ENCODE measurements at regions not wholly inside any gene's neighbourhood (a gene's known extent, or its start where the extent isn't known, plus 50 kb on each side); places are given as distances from the start of the nearest gene placed in this dataset.
"Not testable (repeated sequence)": the region's sequence is repeated elsewhere in the genome, so short reads cannot be mapped to it uniquely, and the experiment has no call there.

DNA sequence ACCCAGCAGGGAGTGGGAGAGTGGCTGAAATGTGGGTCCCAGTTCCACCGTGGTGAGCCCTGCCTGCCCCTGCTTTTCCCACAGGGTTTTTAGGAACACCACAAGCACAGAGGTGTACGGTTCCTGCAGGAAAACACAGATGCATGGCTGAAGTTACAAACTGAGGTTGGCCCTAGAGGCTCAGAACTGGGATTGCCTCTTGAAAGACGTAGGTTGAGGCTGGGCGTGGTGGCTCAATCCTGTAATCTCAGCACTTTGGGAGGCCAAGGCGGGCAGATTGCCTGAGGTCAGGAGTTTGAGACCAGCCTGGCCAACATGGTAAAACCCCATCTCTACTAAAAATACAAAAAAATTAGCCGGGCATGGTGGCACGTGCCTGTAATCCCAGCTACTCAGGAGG lies 121.4 kb upstream of the KIF5B start:
- ATAC-seq; DNase-seq; intact Hi-C loops (cut with DNase I, micrococcal nuclease): not testable (repeated sequence)

DNA sequence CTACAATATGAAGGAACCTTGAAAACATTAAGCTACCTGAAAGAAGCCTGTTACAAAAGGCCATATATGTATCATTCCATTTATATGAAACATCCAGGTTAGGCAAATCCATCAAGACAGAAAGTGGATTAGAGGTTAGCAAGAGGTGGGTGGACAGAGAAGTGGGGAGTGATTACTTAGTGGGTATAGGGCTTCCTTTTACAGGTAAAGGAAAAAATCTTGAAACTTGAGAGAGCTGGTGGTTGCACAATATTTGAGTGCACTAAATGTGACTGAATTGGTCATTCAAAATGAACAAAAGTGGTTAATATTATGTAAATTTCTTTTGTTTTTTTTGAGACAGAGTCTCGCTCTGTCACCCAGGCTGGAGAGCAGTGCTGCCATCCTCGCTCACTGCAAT lies 119.4 kb upstream of the KIF5B start:
- no peak for DNase-seq
- intact Hi-C loops (cut with DNase I, micrococcal nuclease): no loop called here
- ATAC-seq: no peak

DNA sequence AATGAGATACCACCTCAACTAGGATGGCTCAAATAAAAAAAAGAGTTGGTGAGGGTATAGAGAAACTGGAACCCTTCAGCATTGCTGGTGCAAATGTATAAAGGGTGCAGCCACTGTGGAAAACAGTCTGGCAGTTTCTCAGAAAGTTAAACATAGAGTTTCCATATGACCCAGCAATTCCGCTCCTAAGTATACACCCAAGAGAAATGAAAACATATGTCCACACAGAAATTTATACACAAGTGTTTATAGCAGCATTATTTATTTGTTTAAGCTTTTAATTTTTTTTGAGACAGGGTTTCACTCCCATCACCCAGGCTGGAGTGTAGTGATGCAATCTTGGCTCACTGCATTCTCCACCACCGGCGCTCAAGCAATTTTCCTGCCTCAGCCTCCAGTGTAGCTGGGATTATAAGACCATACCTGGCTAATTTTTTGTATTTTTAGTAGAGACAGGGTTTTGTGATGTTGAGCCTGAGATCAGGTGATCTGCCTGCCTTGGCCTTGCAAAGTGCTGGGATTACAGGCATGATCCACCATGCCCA lies 118.2 kb upstream of the KIF5B start:
- no peak for DNase-seq
- intact Hi-C loops (cut with DNase I, micrococcal nuclease): no loop called here
- ATAC-seq: no peak

DNA sequence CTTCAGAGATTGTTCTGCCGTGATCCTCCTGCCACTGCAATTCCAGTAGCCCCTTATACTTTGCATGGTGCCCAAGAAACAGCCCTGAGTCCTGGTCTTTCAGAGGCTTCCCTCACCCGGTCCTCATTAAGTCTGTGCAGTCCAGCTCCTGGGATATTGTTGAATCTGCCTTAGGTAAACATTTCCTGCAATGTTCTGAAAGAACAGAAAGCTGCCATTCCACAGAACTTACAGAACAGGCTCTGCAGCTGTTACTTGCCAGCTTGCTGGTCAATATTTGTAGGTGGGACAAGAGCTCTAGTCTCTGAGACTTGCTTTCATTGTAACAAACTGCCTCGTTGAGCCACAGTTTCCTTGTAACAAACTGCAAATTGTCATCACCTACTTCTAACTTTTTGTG lies 115.0 kb upstream of the KIF5B start:
- intact Hi-C loops (cut with DNase I, micrococcal nuclease): no loop called here
- peak; percentile 93 for ATAC-seq
- peak; percentile 59 to 67 for DNase-seq

DNA sequence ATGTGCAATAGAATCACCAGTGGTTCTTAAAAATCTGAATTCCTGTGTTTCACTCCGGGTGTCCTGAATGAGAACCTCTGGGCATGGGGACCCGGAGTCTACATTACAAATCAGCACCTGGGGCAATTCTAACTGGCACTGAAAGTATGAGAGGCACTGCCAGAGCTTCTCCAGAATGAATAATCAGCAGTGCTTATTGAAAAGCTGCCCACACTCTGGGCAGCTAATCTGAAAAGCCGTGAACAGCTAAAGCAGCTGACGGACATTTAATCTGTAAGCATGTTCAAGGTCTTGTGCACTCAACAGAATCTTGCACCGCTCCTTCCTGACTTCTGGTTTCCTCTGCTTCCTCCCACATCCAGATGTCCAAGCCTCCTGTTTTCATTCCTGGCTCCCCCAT lies 113.3 kb upstream of the KIF5B start:
- no peak for ATAC-seq
- no peak for DNase-seq
- intact Hi-C loops (cut with DNase I, micrococcal nuclease): no loop called here

DNA sequence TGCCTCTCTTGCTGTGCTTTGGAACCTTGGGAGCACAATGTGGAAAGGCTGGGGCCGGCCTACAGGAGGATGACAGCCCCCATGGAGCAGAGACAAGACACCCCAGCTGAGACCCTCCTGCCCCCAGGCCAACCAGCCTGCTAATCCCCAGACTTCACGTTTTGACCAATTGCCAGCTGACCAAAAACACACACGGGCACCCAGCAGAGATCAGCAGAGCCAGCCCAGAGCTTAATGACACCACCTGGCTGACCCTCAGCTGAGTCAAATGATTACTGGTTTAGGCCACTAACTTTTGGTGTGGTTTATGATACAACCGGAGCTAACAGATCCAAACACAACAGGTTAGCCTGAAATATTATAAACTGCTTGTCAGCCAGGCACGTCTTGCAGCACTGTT lies 111.2 kb upstream of the KIF5B start:
- intact Hi-C loops (cut with DNase I, micrococcal nuclease): no loop called here
- no peak for ATAC-seq
- DNase-seq: no peak

DNA sequence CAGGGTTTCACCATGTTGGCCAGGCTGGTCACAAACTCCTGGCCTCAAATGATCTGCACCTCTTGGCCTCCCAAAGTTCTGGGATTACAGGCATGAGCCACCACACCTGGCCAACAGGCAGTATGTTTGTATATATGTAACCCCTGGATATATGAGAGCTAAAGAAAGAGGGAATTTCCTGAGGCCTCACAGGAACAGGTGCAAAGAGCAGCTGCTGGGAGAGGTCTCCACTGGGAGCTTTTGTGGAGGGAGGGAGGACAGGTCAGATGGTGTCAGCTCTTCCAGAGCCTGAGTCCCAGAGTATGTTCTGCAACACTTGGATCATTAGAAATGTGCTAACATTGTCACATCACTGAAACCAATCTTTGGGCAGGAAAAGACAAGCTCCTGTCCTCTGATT lies 110.1 kb upstream of the KIF5B start:
- intact Hi-C loops (cut with DNase I, micrococcal nuclease): no loop called here
- no peak for DNase-seq
- ATAC-seq: no peak

DNA sequence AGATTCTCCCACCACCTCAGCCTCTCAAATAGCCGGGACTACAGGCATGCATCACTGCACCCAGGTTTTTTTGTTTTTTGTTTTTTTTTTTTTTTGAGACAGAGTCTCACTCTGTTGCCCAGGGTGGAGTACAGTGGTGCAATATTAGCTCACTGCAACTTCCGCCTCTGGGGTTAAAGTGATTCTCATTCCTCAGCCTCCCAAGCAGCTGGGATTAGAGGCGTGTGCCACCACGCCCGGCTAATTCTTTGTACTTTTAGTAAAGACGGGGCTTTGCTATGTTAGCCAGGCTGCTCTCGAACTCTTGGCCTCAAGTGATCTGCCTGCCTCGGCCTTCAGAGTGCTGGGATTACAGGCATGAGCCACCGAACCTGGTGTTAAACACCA lies 107.5 kb upstream of the KIF5B start:
- intact Hi-C loops (cut with DNase I, micrococcal nuclease): no loop called here
- DNase-seq (peak; percentile 54 to 56), ATAC-seq (peak; percentile 92)

DNA sequence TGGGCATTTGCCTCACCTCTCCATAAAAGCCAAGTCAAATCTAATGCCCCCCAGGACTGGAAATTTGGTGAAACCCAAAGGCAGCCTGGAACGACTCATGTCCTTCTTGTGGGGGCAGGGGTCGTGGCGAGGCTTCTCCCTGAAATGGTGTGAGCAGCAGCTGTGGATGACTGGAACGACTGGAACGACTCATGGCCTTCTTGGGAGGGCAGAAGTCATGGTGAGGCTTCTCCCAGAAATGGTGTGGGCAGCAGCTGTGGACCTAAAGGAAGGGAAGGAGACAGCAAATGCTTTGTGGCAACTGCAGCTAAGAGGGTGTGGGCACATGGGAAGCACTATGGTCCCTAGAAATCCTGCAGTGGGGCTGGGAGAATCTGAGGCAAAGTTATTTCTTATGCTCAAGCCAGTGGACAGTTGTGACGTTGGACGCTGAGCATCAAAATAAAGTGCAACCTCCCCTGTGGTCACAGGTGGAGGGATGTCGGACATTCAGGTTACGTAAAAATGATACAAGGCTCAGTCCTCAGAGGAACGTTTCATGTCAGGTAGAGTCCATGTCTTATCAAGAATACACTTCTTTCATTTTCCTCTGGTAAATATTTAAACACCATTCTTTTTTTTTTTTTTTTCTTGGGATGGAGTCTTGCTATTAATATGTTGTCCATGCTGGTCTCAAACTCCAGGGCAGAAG lies 107.0 kb upstream of the KIF5B start:
- DNase-seq: peak in 1 of 2 donors; percentile 23
- peak; percentile 65 for ATAC-seq
- intact Hi-C loops (cut with DNase I, micrococcal nuclease): no loop called here

DNA sequence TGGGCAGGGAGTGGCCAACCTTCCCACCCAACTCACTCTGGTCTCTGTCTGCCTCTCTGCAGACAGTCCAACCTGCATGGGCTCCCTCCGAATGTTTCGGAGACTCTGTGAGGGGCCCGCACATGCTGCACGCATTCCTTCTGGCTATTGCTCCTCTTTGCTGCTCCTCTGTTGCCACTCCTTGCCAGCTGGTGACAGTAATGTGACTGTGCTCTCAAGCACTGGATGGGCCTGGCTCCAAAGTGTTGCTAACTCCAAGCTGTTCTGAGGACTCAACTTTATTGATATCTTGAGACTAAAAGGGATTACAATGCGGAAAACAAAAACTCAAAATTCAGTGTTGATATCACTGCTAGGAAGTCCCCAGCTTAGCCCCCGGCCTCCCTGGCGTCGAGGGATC lies 105.4 kb upstream of the KIF5B start:
- ATAC-seq (no peak), DNase-seq (peak in 1 of 2 donors; percentile 14)
- intact Hi-C loops (cut with DNase I, micrococcal nuclease): no loop called here

DNA sequence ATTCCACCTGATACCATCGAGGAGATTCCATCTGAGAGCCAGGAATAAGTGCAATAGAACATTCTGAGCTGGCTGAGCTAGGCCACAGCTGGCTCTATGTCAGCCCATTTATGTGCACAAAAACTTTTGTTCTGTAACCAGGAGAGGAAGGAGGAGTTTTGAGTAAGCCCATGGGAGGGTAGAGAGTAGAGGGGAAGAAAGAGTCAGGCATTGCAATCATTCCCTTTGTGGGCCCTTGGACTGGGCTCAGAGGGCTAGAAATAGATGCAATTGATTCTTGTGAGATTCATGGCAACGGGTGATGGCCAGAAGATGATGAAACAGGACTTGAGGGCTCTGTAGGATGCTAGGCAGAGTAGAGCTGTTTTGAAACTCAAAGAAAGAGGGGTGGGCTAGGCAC lies 104.6 kb upstream of the KIF5B start:
- intact Hi-C loops (cut with DNase I, micrococcal nuclease): no loop called here
- DNase-seq (no peak), ATAC-seq (no peak)

DNA sequence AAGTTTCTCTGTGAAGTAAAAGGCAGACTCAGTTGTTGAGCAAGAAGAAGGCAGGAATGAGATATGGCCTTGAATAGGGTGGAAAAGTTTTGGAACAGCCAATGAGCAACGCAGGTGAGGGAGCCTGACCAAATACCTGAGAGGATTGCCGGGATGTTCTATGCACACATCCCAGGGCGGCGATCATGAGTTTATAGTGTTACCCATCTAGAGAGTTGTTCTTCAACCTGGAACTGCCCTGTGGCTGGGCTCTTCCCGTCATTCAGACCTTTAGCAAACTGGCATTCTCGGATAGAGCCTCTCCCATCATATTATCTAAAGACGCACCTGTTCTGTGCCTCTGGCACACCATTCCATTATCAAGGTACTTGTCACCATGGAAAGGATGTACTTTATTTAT lies 103.0 kb upstream of the KIF5B start:
- DNase-seq: peak in 1 of 2 donors; percentile 10
- intact Hi-C loops (cut with DNase I, micrococcal nuclease): no loop called here
- ATAC-seq: peak; percentile 25

DNA sequence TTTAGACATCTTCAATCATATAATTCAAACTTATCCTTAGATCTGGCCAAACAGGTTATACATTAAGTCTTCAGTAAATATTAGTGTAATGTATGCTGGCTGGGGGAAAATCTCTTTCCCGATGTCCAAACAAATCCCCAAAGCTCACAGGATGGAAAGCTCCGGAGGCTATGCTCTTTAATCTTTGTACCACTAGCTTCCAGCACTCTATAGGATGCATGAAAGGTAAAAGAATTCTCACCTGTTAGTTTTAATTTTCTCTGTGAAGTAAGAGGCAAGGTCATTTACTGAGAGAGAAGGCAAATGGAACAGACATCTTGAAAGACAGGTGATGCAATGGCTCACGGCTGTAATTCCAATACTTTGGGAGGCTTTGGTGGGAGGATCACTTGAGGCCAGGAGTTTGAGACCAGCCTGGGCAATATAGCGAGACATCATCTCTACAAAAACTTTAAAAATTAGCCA lies 99.8 kb upstream of the KIF5B start:
- ATAC-seq (no peak), DNase-seq (peak in 1 of 2 donors; percentile 2)
- intact Hi-C loops (cut with DNase I, micrococcal nuclease): no loop called here

DNA sequence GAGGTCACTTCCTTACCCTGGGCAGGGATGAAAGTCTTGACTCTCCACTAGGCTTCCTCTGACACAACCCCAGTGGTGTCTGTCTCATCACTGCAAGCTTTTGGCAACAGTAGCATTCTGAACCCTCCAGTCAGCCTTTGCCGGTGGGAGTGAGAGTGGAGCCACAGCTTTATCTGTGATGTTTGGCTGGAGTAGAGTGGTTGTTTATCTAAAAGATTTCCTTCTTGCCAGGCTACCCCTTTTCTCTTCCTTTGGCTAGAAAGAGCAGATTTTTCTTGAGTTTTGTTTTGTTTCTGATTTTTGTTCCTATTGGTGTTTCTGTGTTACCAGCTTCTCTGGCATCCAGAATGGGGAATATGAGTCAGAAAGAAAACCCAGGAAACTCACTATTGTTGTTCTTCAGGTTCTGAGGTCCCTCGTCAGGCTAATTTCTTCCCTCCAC lies 98.9 kb upstream of the KIF5B start:
- no peak for ATAC-seq
- intact Hi-C loops (cut with DNase I, micrococcal nuclease): no loop called here

DNA sequence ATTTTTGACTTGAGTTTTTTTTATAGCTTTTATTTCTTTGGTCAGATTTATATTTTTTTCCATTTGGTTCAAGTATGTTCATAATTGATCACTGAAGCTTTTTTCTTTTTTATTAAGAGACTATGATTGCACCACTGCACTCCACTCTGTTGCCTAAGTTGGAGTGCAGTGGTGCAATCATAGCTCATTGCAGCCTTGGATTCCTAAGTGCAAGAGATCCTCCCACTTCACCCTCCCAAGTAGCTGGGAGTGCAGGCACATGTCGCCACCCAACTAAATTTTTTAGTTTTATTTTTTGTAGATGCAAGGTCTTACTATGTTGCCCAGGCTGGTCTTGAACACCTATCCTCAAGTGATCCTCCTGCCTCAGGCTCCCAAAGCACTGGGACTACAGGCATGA lies 97.7 kb upstream of the KIF5B start:
- intact Hi-C loops (cut with DNase I, micrococcal nuclease): no loop called here

More for the DNA sequence above, 98.9 kb upstream of the KIF5B start:
- DNase-seq: no peak

DNA sequence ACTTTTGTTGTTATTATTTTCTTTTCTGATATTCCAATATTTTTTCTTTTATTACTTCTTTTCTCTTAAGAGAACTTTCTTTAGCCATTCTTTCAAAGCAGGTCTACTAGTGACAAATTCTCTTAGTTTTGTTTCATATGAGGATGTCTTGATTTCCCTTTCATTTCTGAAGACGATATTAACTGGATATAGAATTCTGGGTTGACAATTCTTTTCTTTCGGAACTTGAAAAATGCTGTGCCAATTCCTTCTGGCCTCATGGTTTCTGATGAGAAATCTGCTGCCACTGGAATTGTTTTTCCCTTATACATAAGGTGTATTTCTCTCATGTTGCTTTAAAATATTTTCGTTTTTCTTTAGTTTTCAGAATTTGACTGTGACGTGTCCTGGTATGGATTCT lies 97.0 kb upstream of the KIF5B start:
- intact Hi-C loops (cut with DNase I, micrococcal nuclease): no loop called here
- no peak for DNase-seq
- ATAC-seq: no peak

More for the DNA sequence above, 97.7 kb upstream of the KIF5B start:
- no peak for DNase-seq
- no peak for ATAC-seq

DNA sequence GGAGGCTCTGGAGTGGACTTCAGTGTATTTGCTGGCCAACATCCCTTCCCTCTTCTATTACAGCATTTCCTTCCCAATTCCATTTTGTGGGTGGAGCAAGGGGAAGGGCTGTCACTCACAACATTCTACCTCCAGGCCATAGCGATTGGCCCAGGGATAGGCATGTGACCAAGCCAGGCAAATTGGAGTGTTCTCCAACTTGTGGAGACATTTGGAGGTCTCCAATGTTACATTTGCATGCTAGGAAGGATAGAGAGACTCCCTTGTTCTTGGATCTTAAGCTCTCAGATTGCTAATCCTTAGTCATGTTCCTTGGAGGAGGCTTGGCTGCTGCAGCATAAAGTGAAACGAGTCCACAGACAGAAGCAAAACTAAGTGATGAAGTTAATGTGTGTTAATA lies 95.6 kb upstream of the KIF5B start:
- no peak for DNase-seq
- intact Hi-C loops (cut with DNase I, micrococcal nuclease): no loop called here
- no peak for ATAC-seq

DNA sequence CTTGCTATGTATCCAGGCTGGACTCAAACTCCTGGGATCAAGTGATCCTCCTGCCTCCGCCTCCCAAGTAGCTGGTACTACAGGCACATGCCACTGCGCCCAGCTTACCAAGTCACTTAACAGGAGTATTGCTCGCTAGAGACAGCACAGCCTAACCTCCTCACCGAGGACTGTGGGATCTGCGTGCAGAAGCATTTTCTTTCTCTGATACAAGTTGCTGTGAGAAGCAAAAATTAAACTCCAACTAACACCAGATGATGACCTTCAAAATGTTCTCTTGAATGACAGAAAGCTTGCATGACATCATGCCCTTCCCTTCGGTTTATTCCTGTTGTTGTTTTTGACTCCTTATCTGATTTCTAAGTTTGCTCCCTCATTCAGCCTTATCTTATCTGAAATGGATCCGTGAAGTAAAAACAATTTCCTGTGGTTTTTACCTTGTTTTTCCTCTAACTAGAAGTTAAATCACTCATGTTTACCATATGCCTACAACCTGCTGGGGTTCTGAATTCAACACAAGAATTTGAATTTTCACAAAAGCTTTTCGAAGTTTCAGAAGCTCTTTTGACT lies 94.4 kb upstream of the KIF5B start:
- no peak for DNase-seq
- ATAC-seq: peak; percentile 35
- intact Hi-C loops (cut with DNase I, micrococcal nuclease): no loop called here

DNA sequence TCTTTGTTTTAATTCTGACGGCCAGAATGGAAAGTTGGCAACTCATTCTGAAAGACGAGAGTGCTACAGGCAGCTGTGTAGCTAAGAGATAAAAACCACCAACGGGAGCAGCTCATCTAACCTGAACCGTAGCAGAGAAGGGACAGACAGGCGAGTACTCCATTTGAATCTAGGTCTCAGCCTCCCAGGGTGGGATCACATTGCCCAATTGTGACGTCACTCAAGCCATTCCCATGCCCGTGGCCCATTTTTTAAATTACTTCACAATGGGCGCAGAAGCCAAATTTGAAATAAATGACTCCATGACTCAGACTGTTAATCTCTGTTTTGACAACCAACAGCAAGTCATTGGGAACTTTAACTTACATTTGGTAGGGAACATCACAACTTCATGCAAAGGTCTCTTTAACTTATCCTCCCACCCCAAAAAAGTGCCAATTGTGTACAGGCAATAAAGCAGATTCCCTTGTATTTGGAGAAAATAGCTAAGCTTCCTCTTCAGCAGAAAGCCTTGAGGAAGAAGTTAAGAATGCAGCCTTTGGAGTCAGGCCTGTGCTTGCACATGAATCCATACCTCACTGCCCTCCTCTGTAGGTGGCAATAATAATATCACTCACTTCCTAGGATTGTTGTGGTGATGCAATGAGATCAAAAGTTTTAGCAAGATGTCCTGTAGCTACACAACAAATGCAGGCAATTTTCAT lies 93.2 kb upstream of the KIF5B start:
- no peak for DNase-seq
- no peak for ATAC-seq
- intact Hi-C loops (cut with DNase I, micrococcal nuclease): no loop called here

DNA sequence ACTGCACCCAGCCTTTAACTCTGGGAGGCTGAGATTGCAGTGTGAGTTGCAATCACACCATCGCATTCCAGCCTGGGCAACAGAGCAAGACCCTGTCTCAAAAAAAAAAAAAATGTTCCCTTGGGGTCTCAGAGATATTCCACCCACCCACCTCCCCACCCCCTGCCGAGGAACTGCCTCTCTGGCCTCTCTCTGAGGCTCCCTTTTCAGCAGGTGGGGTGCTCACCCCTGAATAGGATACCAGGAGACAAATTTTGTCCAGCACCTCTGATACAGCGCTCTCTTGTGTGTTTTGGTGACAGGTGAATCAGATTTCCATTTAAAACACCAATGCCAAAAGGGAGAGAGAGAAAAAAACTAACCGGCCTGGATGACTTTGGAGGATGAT lies 92.6 kb upstream of the KIF5B start:
- intact Hi-C loops (cut with DNase I, micrococcal nuclease): no loop called here
- ATAC-seq (no peak), DNase-seq (no peak)
